HL-60 (cell line): ENCODE measurements at regions not wholly inside any gene's neighbourhood (a gene's known extent, or its start where the extent isn't known, plus 50 kb on each side); places are given as distances from the start of the nearest gene placed in this dataset.

Experiments
- CTCF ChIP-seq: IDR thresholded peaks from one replicate; pipeline ENCODE4 v1.5.1; 2011; ENCODE audit warnings: low read length, control low read depth, inconsistent platforms; ENCODE audit not compliant: insufficient read depth
- GABPA ChIP-seq: IDR thresholded peaks from 2 replicates; pipeline ENCODE4 v1.6.1; 2012; ENCODE audit warnings: low read depth
- POLR2AphosphoS5 ChIP-seq: IDR thresholded peaks from 2 replicates; pipeline ENCODE4 v1.6.1; 2012; ENCODE audit warnings: low read depth
- REST ChIP-seq: IDR thresholded peaks from 2 replicates; pipeline ENCODE4 v1.6.1; 2012; ENCODE audit warnings: low read depth; ENCODE audit not compliant: insufficient replicate concordance

- TF ChIP-seq CTCF (no peak), GABPA (no peak), POLR2AphosphoS5 (no peak), REST (no peak)
Measured at GRCh38 chr12:84397846-84398245, 514.8 kb downstream of the SLC6A15 start.
